Liver (tissue), 8 donors: ENCODE measurements at regions not wholly inside any gene's neighbourhood (a gene's known extent, or its start where the extent isn't known, plus 50 kb on each side); places are given as distances from the start of the nearest gene placed in this dataset.

Experiments used
- DNase-seq: peaks from one replicate; pipeline ENCODE4 v3.0.0-alpha.2; 2017; ENCODE audit warnings: low spot score
- H3K27ac ChIP-seq, 2 donors: one replicate each; pipeline ENCODE4 v1.7.0; 2013; ENCODE audit warnings: inconsistent platforms in 2 of 2, low read length in 2 of 2, control low read depth in 1 of 2, low read depth in 1 of 2, mild to moderate bottlenecking in 1 of 2
- H3K27me3 ChIP-seq, 4 donors: one replicate each; pipeline versions ENCODE4 v1.6.1 to v1.7.0; 2013; ENCODE audit warnings: low read length in 3 of 4, inconsistent platforms in 1 of 4, mild to moderate bottlenecking in 1 of 4, moderate library complexity in 1 of 4; ENCODE audit not compliant: control insufficient read depth in 4 of 4, insufficient read depth in 4 of 4
- H3K36me3 ChIP-seq, 4 donors: one replicate each; pipeline versions ENCODE4 v1.6.1 to v1.7.0; 2013; ENCODE audit warnings: low read length in 3 of 4, mild to moderate bottlenecking in 3 of 4, low read depth in 1 of 4, moderate library complexity in 1 of 4; ENCODE audit not compliant: control insufficient read depth in 4 of 4, insufficient read depth in 3 of 4
- H3K4me1 ChIP-seq, 4 donors: one replicate each; pipeline versions ENCODE4 v1.6.1 to v1.7.0; 2013; ENCODE audit warnings: low read length in 3 of 4, mild to moderate bottlenecking in 3 of 4, moderate library complexity in 1 of 4; ENCODE audit not compliant: control insufficient read depth in 4 of 4, insufficient read depth in 4 of 4
- H3K4me3 ChIP-seq, 3 donors: one replicate each; pipeline versions ENCODE4 v1.6.1 to v1.7.0; 2013; ENCODE audit warnings: low read length in 3 of 3, control low read depth in 1 of 3, low read depth in 1 of 3, mild to moderate bottlenecking in 1 of 3
- H3K9ac ChIP-seq, 2 donors: one replicate each; pipeline ENCODE4 v1.7.0; 2013; ENCODE audit warnings: low read length in 2 of 2, mild to moderate bottlenecking in 2 of 2, moderate library complexity in 2 of 2, control low read depth in 1 of 2, low read depth in 1 of 2
- H3K9me3 ChIP-seq, 4 donors: one replicate each; pipeline versions ENCODE4 v1.6.1 to v1.7.0; 2013; ENCODE audit warnings: low read length in 3 of 4; ENCODE audit not compliant: control insufficient read depth in 4 of 4
- ATF3 ChIP-seq: IDR thresholded peaks from 2 replicates; pipeline ENCODE4 v1.6.1; 2016; ENCODE audit warnings: antibody characterized with exemption
- CTCF ChIP-seq: fragments of 150-350 bp; IDR thresholded peaks from 2 replicates; pipeline ENCODE4 v1.5.1; 2017; ENCODE audit warnings: improper control_type of control experiment, low read depth, low read length; ENCODE audit not compliant: missing input control
- EGR1 ChIP-seq, 2 donors: IDR thresholded peaks; 2 replicates each; pipeline ENCODE4 v1.6.1; 2016 to 2018; ENCODE audit warnings: antibody characterized with exemption in 2 of 2, low read depth in 2 of 2
- FOXA1 ChIP-seq: IDR thresholded peaks from 2 replicates; pipeline ENCODE4 v1.6.1; 2016; ENCODE audit warnings: antibody characterized with exemption
- FOXA2 ChIP-seq: IDR thresholded peaks from 2 replicates; pipeline ENCODE4 v1.6.1; 2016; ENCODE audit warnings: antibody characterized with exemption
- GABPA ChIP-seq, 2 donors: IDR thresholded peaks in 1 of 2; conservative IDR thresholded peaks in 1 of 2; 2 replicates each; pipeline ENCODE4 v1.6.1; 2016; ENCODE audit warnings: antibody characterized with exemption in 2 of 2, mild to moderate bottlenecking in 1 of 2, moderate library complexity in 1 of 2
- HNF4A ChIP-seq, 2 donors: conservative IDR thresholded peaks; 2 replicates each; pipeline ENCODE4 v1.6.1; 2016; ENCODE audit warnings: antibody characterized with exemption in 2 of 2, mild to moderate bottlenecking in 2 of 2
- HNF4G ChIP-seq: IDR thresholded peaks from 2 replicates; pipeline ENCODE4 v1.6.1; 2016; ENCODE audit warnings: antibody characterized with exemption
- MAX ChIP-seq: IDR thresholded peaks from 2 replicates; pipeline ENCODE4 v1.6.1; 2016; ENCODE audit warnings: antibody characterized with exemption
- NR2F2 ChIP-seq: IDR thresholded peaks from 2 replicates; pipeline ENCODE4 v1.6.1; 2016; ENCODE audit warnings: antibody characterized with exemption
- RAD21 ChIP-seq, 2 donors: IDR thresholded peaks; 2 replicates each; pipeline ENCODE4 v1.6.1; 2016; ENCODE audit warnings: antibody characterized with exemption in 2 of 2, mild to moderate bottlenecking in 2 of 2
- REST ChIP-seq: IDR thresholded peaks from 2 replicates; pipeline ENCODE4 v1.6.1; 2016; ENCODE audit warnings: antibody characterized with exemption, mild to moderate bottlenecking
- RXRA ChIP-seq, 2 donors: IDR thresholded peaks; 2 replicates each; pipeline ENCODE4 v1.6.1; 2017 to 2018; ENCODE audit warnings: antibody characterized with exemption in 2 of 2, mild to moderate bottlenecking in 1 of 2
- TAF1 ChIP-seq: conservative IDR thresholded peaks from 2 replicates; pipeline ENCODE4 v1.6.1; 2016; ENCODE audit warnings: antibody characterized with exemption, mild to moderate bottlenecking
- YY1 ChIP-seq: IDR thresholded peaks from 2 replicates; pipeline ENCODE4 v1.6.1; 2016; ENCODE audit warnings: antibody characterized with exemption, mild to moderate bottlenecking
- ZBTB33 ChIP-seq: IDR thresholded peaks from 2 replicates; pipeline ENCODE4 v1.6.1; 2016; ENCODE audit warnings: antibody characterized with exemption
- WGBS: extraction: QIAGEN DNeasy Blood & Tissue Kit; methylation state at CpG from one replicate; pipeline ENCODE4 v1.1.7; 2013; 5-methylcytosine and 5-hydroxymethylcytosine counted together
- donor health status: healthy.
- donor health status: healthy.
- donor health status: healthy.
- donor health status: healthy.
- donor health status: healthy.

GRCh38 chr6:143579703-143580102, 68.2 kb upstream of the FUCA2 start:
- no peaks in the 10 kb centered on the region for H3K36me3 ChIP-seq
- 94% methylated on average over 8 of the region's 8 CpGs for WGBS
- no peak overlapping the region for H3K4me3 ChIP-seq
- no peaks in the 10 kb centered on the region for H3K9me3 ChIP-seq
- H3K27ac ChIP-seq: no peak overlapping the region
- TF ChIP-seq ATF3 (no peak), YY1 (no peak), MAX (no peak), FOXA2 (no peak), REST (no peak), EGR1 (IDR thresholded peaks at IDR 0.05; ENCODE audit: low read depth in 2 of 2) (no peak), RAD21 (IDR thresholded peaks at IDR 0.05) (no peak), ZBTB33 (no peak), TAF1 (no peak)
- H3K9ac ChIP-seq: no peak overlapping the region
- H3K27me3 ChIP-seq: no peaks in the 10 kb centered on the region
- peaks cover 0 to 10% (median 0%) of the 10 kb centered on the region in 4 donors for H3K4me1 ChIP-seq
- DNase-seq: no peak

GRCh38 chr6:143578054-143578453, 66.5 kb upstream of the FUCA2 start:
- TF ChIP-seq RXRA (IDR thresholded peaks at IDR 0.05) (no peak), RAD21 (IDR thresholded peaks at IDR 0.05) (no peak), FOXA2 (no peak), HNF4A (conservative IDR thresholded peaks at IDR 0.05) (no peak), CTCF (no peak), FOXA1 (no peak), ZBTB33 (no peak), HNF4G (no peak), GABPA (IDR thresholded peaks at IDR 0.05 in 1 of 2, conservative IDR thresholded peaks at IDR 0.05 in 1 of 2) (no peak), ATF3 (no peak), MAX (no peak), EGR1 (IDR thresholded peaks at IDR 0.05; ENCODE audit: low read depth in 2 of 2) (no peak), NR2F2 (no peak)
- 65% methylated on average over 2 of the region's 2 CpGs for WGBS
- Histone ChIP-seq H3K4me1 (peaks cover 0 to 4% (median 0%) of the 10 kb centered on the region in 4 donors), H3K9ac (no peak overlapping the region), H3K27ac (no peak overlapping the region), H3K9me3 (no peaks in the 10 kb centered on the region), H3K27me3 (no peaks in the 10 kb centered on the region), H3K36me3 (no peaks in the 10 kb centered on the region), H3K4me3 (no peak overlapping the region)
- no peak for DNase-seq
